GM18519 (cell line): ENCODE measurements at regions not wholly inside any gene's neighbourhood (a gene's known extent, or its start where the extent isn't known, plus 50 kb on each side); places are given as distances from the start of the nearest gene placed in this dataset.
"Not testable (repeated sequence)": the region's sequence is repeated elsewhere in the genome, so short reads cannot be mapped to it uniquely, and the experiment has no call there.

Experiments used
- ATAC-seq: cut with Tn5 transposase; IDR thresholded peaks from one replicate; pipeline ENCODE4 v1.9.1; 2021; ENCODE audit warnings: mild to moderate bottlenecking, moderate library complexity; ENCODE audit not compliant: unreplicated experiment, low FRiP score

DNA sequence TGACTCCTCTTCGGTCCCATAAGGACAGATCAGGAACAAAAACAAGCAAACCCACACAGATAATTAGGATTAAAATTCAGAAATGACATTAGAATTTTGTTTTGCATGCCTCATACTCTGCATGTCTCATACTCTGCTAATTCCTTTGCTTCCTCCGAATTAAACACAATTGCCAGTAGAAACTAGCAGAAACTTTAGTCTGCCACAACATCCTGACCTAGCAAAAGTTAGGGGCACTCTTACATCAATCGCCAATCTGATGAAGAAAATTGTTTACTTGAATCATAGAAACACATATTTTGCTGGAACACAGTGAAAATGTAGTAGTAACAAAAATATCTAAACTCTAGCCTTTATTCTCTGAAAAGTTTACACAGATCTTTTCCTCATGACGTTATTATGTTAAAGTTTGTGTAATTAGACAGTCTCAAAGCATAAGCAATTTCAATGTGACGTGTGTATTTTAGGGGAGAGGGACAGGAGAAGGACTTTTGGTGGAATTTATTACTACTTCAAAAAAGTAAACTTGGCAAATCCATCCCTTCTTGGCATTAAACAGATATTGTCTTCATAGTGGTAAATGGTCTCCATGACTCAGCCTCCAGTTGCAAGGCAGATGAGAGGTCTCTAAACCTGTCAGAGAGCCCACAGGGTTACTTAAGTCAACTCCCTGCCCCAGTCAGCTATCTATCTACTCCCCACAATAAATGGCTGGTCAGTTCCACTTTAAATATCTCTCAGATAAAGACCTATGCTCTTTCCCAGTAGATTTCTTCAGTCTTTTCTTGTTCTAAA is 249.8 kb upstream of the UBASH3B start:
- no peak for ATAC-seq

DNA sequence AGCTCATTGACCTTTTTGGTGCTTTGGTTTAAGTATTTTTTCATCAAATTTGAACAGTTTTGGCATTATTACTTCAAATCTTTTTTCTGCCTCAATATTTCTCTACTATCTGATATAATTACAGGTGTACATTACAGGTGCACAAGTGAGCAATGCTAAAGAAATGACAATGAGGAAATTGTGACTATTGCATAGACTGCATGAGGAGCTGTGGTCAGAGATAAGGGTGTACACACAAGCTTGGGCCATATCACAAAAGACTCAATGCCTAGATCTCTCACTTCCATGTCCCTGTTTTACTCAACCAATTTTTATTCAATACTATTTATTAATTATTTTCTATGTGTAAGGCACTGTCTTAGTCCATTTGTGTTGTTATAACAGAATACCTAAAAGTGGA is 251.0 kb upstream of the UBASH3B start:
- ATAC-seq = no peak

DNA sequence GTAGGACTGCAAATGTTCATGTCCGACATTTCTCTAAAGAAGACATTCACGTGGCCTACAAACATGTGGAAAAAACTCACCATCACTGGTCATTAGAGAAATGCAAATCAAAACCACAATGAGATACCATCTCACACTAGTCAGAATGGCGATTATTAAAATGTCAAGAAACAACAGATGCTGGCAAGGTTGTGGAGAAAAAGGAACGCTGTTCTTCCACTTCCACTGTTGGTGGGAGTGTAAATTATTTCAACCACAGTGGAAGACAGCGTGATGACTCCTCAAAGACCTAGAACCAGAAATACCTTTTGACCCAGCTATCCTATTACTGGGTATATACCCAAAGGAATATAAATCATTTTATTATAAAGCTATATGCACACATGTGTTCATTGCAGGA is 253.9 kb upstream of the UBASH3B start:
- not testable (repeated sequence) for ATAC-seq

DNA sequence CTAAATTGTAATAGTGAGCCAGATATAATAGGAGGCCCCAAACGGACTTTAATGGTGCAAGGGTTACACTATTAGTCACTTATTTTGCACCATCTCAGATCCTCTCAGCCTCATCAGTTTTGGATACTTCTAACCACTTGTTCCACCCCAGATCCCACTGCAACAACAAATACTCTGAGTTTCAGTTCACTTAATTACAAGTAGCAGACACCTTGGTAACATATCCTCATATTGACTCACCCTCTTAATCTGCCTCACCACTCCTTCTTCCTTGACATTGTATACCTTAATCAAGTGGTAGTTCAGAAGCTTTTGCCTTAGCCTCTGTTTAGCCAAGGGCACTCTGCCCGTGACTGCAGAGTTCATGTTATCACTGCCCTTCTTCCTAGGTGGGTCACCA is 256.1 kb upstream of the UBASH3B start:
- ATAC-seq = no peak

DNA sequence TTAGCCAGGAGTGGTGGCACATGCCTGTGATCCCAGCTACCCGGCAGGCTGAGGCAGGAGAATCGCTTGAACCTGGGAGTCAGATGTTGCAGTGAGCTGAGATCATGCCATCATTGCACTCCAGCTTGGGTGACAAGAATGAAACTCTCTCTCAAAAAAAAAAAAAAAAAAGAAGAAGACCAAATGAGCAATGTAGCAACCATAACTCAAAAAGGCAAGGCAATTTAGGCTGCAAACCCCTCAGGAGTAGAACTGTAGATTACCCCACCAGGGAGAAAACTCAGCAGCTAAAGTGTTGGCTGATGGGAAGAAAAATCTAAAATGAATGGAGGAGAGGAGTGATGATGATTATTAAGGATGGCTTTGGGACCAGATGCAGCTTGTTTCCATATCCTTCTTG is 256.7 kb upstream of the UBASH3B start:
- ATAC-seq = no peak

DNA sequence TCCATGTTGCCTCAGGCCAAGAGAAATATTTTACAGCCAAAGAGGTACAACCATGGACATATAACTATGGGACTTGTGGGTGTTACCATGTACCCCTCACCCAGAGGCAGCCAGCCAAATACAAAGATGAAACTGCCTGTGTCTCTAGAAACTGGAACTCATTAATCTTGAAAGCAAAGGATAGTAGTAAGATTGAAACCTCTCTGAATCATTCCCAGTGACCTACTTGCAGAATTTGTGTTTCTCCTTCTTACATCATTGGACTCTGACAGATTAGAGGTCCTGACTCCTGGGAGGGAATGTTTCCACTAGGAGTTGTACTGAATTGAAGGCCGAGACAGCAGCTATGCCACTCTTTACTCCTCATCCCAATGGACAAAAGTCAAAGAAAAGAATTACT is 257.4 kb upstream of the UBASH3B start:
- ATAC-seq = no peak

DNA sequence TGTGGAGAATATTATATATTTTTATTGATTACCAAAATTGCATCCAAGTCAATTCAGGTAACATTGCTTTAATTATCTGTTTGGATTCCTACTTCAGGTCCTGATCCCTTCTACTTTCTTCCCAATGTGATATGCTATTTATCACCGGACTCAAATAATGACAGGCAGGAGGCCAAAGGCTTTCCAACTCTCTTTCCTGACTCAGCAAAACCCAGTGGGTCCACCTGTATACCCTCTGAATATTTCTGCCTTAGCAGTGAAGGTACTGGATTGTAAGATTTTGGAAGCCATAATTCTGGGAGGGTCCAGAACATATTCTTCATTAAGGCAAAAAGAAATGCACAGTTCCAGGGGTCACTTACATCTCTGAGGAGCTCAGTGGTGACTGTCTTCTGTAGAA is 260.2 kb upstream of the UBASH3B start:
- ATAC-seq = no peak

DNA sequence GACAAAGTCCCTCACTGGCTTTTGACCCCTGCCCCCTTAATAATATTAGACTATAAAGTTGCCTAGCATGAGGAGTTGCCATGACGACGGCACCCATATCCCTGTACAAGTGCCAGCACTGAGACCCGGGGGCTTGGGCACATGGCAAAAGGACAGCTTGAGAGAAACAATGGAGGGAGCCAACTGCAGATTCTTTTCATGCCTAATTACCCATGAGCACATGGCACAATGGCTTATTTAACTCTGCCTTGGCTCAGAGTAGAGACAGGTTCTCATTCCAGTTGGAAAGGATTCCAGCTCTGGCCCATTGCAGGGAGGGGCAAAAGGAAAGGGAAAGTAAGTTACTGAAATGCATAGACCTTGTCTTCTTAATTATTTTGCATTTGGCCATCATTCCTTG is 261.2 kb upstream of the UBASH3B start:
- no peak for ATAC-seq

DNA sequence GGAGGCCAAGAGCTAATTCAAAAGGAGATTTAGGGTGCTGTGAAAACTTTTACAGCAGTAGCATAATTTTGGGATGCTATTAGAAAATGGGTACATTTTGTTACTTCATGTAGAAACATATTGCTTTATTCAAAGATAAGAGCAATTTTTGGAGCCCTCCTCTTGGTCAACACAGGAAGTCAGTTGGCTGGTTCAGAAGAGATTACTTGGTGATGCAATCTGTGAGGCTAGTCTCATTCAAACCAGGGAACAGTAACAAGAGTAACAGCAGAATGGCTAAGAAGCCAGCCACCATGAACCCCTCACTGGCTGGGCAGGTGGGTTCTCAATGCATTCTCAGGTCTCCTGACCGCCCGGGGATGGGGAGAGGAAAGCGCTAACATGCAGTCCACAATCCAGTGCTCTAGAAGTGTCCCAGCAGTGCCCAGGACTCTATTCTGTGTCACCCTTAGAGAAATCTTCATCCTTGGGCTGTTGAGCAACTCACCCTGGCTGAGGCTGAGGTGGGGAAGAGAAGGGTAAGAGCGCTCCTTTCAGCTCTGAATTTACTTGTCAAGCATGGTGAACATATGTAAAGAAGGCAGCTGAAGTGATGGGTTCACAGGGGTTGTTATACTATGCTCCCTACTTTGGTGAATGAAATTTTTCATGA is 262.2 kb upstream of the UBASH3B start:
- no peak for ATAC-seq

GRCh38 chr11:122392508-122392907 is 263.0 kb upstream of the UBASH3B start:
- no peak for ATAC-seq

GRCh38 chr11:122391049-122391448 is 264.5 kb upstream of the UBASH3B start:
- no peak for ATAC-seq

DNA sequence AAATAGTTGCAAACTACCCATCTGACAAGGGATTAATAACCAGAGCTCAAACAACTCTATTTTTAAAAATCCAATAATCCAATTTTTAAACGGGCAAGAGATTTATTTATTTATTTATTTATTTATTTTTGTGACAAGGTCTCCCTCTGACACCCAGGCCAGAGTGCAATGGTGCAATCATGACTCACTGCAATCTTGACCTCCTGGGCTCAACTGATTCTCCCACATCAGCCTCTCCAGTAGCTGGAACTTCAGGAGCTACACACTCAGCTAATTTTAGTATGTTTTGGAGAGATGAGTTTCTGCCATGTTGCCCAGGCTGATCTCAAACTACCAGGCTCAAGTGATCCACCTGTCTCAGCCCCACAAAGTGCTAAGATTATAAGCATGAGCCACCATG is 267.2 kb upstream of the BLID start:
- no peak for ATAC-seq

- no peak for ATAC-seq
These were observed 259.8 kb upstream of the BLID start for GRCh38 chr11:122375687-122376399.

DNA sequence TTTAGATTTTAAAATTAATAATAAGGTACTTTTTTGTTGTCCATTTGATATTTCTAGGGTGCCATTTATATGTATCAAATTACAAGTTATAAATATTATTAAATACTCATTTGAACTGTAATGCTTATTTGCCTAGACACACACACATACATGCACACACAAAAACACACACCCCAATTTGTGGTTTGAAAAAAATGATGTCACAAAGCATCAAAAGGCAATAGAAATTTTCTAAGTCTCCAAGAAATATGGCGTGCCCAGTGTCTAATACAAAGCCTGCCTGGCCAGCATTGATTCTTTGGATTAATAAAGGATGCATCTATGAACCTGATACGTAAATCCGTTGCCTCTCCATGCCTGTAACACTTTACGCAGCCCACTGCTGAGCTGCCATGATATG is 252.8 kb upstream of the BLID start:
- ATAC-seq = no peak

GRCh38 chr11:122367809-122368231 is 251.8 kb upstream of the BLID start:
- no peak for ATAC-seq

GRCh38 chr11:122365610-122366360 is 249.8 kb upstream of the BLID start:
- ATAC-seq = no peak

GRCh38 chr11:122363296-122363695 is 247.3 kb upstream of the BLID start:
- ATAC-seq = no peak

GRCh38 chr11:122362381-122362780 is 246.4 kb upstream of the BLID start:
- no peak for ATAC-seq

GRCh38 chr11:122360875-122361274 is 244.9 kb upstream of the BLID start:
- ATAC-seq = no peak

- ATAC-seq = no peak
These were observed 243.1 kb upstream of the BLID start for GRCh38 chr11:122359081-122359571.

- ATAC-seq = no peak
These were observed 242.3 kb upstream of the BLID start for GRCh38 chr11:122358292-122358691.
